DND-41 (cell line): ENCODE measurements at regions not wholly inside any gene's neighbourhood (a gene's known extent, or its start where the extent isn't known, plus 50 kb on each side); places are given as distances from the start of the nearest gene placed in this dataset.

Source experiments
- EZH2 ChIP-seq: IDR thresholded peaks from 3 replicates; pipeline ENCODE4 v1.6.1; 2012; ENCODE audit warnings: borderline replicate concordance, low read depth, mild to moderate bottlenecking, moderate library complexity, low read length, inconsistent platforms; ENCODE audit not compliant: severe bottlenecking
- TF ChIP-seq, protein P1 (sequence below): IDR thresholded peaks from 2 replicates; pipeline ENCODE4 v1.5.1; 2012; ENCODE audit warnings: borderline replicate concordance, low read length, moderate library complexity, mild to moderate bottlenecking; ENCODE audit not compliant: poor library complexity, severe bottlenecking; ENCODE audit errors: extremely low read depth

DNA sequence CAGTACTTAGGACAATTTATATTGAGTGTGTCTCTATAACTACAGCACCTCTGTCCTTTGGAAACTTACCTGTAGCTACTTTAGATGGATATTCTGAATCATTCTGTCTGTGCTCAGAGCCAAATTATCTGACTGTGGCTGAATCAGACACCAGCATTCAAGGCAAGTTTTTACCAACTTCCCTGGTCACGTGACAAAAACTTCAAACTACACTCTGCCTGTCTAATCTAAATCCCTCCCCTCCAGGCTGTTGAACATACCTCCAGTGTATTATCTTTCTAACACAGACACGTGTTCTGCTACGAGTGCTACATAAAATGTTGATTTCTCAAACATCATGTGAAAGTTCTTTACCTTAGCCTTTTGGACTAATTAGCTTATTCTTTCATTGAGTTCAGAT is 641.2 kb upstream of the CPEB2 start:
- TF ChIP-seq, protein P1, sequence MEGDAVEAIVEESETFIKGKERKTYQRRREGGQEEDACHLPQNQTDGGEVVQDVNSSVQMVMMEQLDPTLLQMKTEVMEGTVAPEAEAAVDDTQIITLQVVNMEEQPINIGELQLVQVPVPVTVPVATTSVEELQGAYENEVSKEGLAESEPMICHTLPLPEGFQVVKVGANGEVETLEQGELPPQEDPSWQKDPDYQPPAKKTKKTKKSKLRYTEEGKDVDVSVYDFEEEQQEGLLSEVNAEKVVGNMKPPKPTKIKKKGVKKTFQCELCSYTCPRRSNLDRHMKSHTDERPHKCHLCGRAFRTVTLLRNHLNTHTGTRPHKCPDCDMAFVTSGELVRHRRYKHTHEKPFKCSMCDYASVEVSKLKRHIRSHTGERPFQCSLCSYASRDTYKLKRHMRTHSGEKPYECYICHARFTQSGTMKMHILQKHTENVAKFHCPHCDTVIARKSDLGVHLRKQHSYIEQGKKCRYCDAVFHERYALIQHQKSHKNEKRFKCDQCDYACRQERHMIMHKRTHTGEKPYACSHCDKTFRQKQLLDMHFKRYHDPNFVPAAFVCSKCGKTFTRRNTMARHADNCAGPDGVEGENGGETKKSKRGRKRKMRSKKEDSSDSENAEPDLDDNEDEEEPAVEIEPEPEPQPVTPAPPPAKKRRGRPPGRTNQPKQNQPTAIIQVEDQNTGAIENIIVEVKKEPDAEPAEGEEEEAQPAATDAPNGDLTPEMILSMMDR: no peak
- no peak for TF ChIP-seq EZH2
